ENCODE measurements at regions not wholly inside any gene's neighbourhood (a gene's known extent, or its start where the extent isn't known, plus 50 kb on each side); places are given as distances from the start of the nearest gene placed in this dataset.
"Not testable (repeated sequence)": the region's sequence is repeated elsewhere in the genome, so short reads cannot be mapped to it uniquely, and the experiment has no call there.

DNA sequence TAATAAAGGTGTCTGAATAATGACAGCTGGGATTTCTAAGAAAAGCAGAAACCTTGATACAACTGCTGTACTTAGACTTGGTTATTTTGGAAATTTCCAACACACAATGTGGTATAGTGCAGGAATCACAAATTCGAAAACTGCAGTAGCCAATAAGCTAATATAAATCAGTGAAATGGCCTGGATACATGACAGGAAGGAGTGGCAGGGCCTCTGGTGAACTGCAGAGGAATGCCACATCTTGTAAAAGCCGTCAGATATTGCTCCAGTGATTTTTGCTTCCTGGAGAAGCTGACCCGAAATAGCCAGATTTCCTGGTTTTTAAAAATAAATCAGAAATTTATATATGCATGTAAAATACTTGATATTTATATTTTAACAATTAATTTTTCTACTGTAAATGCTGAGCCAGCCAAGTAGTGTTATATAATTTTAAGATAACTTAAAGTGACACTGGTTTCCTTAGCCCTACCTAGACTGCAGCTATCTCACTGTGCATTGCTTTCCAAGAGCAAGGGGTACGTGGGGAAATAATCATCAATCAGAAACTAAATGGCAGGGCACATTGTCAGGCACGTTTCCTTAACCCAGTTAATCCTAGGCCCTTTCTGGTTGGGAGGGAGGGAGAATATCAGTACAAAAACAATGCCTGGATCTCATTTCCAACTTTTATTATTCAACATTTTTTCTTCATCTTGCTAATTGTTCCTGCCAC is 182.4 kb downstream of the RASEF start:
- WGBS, 2 donors = 57 to 59% methylated on average over 5 of the region's 5 CpGs
- no peaks in the 10 kb centered on the region for H3K4me1 ChIP-seq
- intact Hi-C loops (cut with DNase I) = no loop called here
- no peaks in the 10 kb centered on the region for H3K27me3 ChIP-seq
- no peak overlapping the region for H3K4me3 ChIP-seq
- H3K36me3 ChIP-seq = no peaks in the 10 kb centered on the region
- DNase-seq = no peak
- ATAC-seq = no peak
- H3K9me3 ChIP-seq = peaks cover 0 to 3% (median 0%) of the 10 kb centered on the region in 11 donors
- H3K27ac ChIP-seq = no peak overlapping the region
- TF ChIP-seq, protein P1, sequence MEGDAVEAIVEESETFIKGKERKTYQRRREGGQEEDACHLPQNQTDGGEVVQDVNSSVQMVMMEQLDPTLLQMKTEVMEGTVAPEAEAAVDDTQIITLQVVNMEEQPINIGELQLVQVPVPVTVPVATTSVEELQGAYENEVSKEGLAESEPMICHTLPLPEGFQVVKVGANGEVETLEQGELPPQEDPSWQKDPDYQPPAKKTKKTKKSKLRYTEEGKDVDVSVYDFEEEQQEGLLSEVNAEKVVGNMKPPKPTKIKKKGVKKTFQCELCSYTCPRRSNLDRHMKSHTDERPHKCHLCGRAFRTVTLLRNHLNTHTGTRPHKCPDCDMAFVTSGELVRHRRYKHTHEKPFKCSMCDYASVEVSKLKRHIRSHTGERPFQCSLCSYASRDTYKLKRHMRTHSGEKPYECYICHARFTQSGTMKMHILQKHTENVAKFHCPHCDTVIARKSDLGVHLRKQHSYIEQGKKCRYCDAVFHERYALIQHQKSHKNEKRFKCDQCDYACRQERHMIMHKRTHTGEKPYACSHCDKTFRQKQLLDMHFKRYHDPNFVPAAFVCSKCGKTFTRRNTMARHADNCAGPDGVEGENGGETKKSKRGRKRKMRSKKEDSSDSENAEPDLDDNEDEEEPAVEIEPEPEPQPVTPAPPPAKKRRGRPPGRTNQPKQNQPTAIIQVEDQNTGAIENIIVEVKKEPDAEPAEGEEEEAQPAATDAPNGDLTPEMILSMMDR (IDR thresholded peaks at IDR 0.05) = no peak

GRCh38 chr9:82882138-82882537 is 180.8 kb downstream of the RASEF start:
- DNase-seq = no peak
- Histone ChIP-seq H3K36me3 (no peaks in the 10 kb centered on the region), H3K4me1 (no peaks in the 10 kb centered on the region), H3K27me3 (no peaks in the 10 kb centered on the region), H3K4me3 (no peak overlapping the region), H3K9me3 (no peaks in the 10 kb centered on the region), H3K27ac (no peak overlapping the region)
- WGBS, 2 donors = 96 to 98% methylated on average over 1 of the region's 1 CpG
- ATAC-seq = no peak
- TF ChIP-seq, protein P1 (IDR thresholded peaks at IDR 0.05) = no peak
- intact Hi-C loops (cut with DNase I) = no loop called here

DNA sequence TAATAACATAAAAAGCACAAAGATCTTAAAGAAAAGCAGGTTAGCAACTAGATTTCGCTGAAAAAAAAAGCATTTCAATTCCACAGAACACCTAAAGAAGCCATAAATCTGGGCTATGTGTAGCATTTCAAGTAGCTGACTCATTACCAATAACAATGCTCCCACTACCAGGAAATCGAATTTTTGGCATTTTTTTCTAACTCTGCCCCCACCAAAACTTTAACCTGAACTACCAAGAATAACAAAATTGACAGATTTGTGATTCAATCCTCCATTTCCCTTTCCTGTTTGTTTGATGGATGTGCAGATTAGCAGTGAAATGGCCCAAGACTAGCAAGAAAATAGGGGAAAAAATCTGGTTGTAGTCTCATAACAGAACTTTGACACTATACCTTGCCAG is 180.2 kb downstream of the RASEF start:
- no peak overlapping the region for H3K27ac ChIP-seq
- 55 to 60% methylated on average over 2 of the region's 2 CpGs for WGBS, 2 donors
- intact Hi-C loops (cut with DNase I) = no loop called here
- TF ChIP-seq, protein P1 (IDR thresholded peaks at IDR 0.05) = no peak
- no peaks in the 10 kb centered on the region for H3K27me3 ChIP-seq
- no peaks in the 10 kb centered on the region for H3K36me3 ChIP-seq
- DNase-seq (no peak), ATAC-seq (no peak)
- H3K4me3 ChIP-seq = no peak overlapping the region
- no peaks in the 10 kb centered on the region for H3K9me3 ChIP-seq
- H3K4me1 ChIP-seq = no peaks in the 10 kb centered on the region

- Histone ChIP-seq H3K4me1 (no peaks in the 10 kb centered on the region), H3K36me3 (no peaks in the 10 kb centered on the region), H3K9me3 (no peaks in the 10 kb centered on the region), H3K4me3 (no peak overlapping the region), H3K27ac (no peak overlapping the region), H3K27me3 (no peaks in the 10 kb centered on the region)
- 90 to 92% methylated on average over 3 of the region's 3 CpGs for WGBS, 2 donors
- ATAC-seq (no peak), DNase-seq (no peak)
- intact Hi-C loops (cut with DNase I) = no loop called here
- TF ChIP-seq, protein P1 (IDR thresholded peaks at IDR 0.05) = no peak
Observed at GRCh38 chr9:82883436-82883835, 179.5 kb downstream of the RASEF start.

DNA sequence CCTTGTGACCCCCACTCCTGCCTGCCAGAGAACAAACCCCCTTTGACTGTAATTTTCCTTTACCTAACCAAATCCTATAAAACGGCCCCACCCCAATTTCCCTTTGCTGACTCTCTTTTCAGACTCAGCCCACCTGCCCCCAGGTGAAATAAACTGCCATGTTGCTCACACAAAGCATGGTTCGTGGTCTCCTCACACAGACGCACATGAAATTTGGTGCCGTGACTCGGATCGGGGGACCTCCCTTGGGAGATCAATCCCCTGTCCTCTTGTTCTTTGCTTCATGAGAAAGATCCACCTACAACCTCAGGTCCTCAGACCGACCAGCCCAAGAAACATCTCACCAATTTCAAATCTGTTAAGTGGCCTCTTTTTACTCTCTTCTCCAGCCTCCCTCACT is 179.0 kb downstream of the RASEF start:
- H3K9me3 ChIP-seq; H3K36me3 ChIP-seq; intact Hi-C loops (cut with DNase I); H3K27me3 ChIP-seq; H3K27ac ChIP-seq; H3K4me1 ChIP-seq; H3K4me3 ChIP-seq; ATAC-seq; DNase-seq: not testable (repeated sequence)
- WGBS, 2 donors = 82 to 85% methylated on average over 7 of the region's 7 CpGs

All from heart right ventricle (tissue), 16 donors.